Activated CD4-positive, alpha-beta T cell treated with anti-CD3 and anti-CD28 coated beads for 36 hours (primary cell): ENCODE measurements at regions not wholly inside any gene's neighbourhood (a gene's known extent, or its start where the extent isn't known, plus 50 kb on each side); places are given as distances from the start of the nearest gene placed in this dataset.

Source experiments
- ATAC-seq: fragments of 200-7000 bp; cut with Tn5 transposase; one replicate; pipeline ENCODE4 v1.10.0; 2021; ENCODE audit warnings: mild to moderate bottlenecking, moderate library complexity
- CTCF ChIA-PET: fragments of 350-600 bp; sonication (Branson Sonifier 250); formaldehyde crosslinking; loops from one replicate; lab custom pipeline; 2021; ENCODE audit warnings: antibody characterized with exemption; lab: Charles Lee
- POLR2A ChIA-PET: fragments of 350-600 bp; sonication (Branson Sonifier 250); formaldehyde crosslinking; loops from one replicate; lab custom pipeline; 2021; ENCODE audit warnings: antibody characterized with exemption, inconsistent platforms; lab: Charles Lee
- DNase-seq: peaks from one replicate; pipeline ENCODE4 v3.0.0-alpha.2; 2020
- H3K27ac Mint-ChIP-seq: one replicate; pipeline ENCODE4 v1.8.0; 2021; ENCODE audit warnings: mixed read lengths
- H3K27me3 Mint-ChIP-seq: one replicate; pipeline ENCODE4 v1.8.0; 2021; ENCODE audit warnings: mixed read lengths
- H3K36me3 Mint-ChIP-seq: one replicate; pipeline ENCODE4 v1.8.0; 2021; ENCODE audit warnings: low read depth, mixed read lengths
- H3K4me1 Mint-ChIP-seq: one replicate; pipeline ENCODE4 v1.8.0; 2021; ENCODE audit warnings: mixed read lengths
- H3K4me3 Mint-ChIP-seq: one replicate; pipeline ENCODE4 v1.8.0; 2021; ENCODE audit warnings: mild to moderate bottlenecking, moderate library complexity, mixed read lengths
- H3K9me3 Mint-ChIP-seq: one replicate; pipeline ENCODE4 v1.8.0; 2021; ENCODE audit warnings: low read depth, mixed read lengths
- intact Hi-C, 2 experiments: fragments of 100-400 bp; cut with DNase I in 1 of 2; cut with micrococcal nuclease in 1 of 2; formaldehyde crosslinking; loops; one replicate each; pipeline versions ENCODE4 v1.14.2 to v1.15.1; 2022 to 2024; cut with DNase I, micrococcal nuclease

GRCh38 chr12:17214929-17215328 is 609.0 kb upstream of the LMO3 start:
- Mint-ChIP-seq H3K27ac (no peak overlapping the region), H3K4me3 (no peak overlapping the region), H3K9me3 (peaks cover 6% of the 10 kb centered on the region), H3K4me1 (no peaks in the 10 kb centered on the region), H3K36me3 (no peaks in the 10 kb centered on the region), H3K27me3 (no peaks in the 10 kb centered on the region)
- DNase-seq (no peak), ATAC-seq (no peak)
- POLR2A ChIA-PET: no interaction called here
- CTCF ChIA-PET: no interaction called here
- intact Hi-C loops: no loop called here

GRCh38 chr12:17206553-17206952 is 600.6 kb upstream of the LMO3 start:
- intact Hi-C loops: no loop called here
- ChIA-PET POLR2A (interaction anchor here (0.6 kb wide), 1 partner anchor 724 kb away, joined by 4 read pairs; no protein-coding TSS in a partner anchor), CTCF (no interaction called here)
- no peak for ATAC-seq
- Mint-ChIP-seq H3K27me3 (no peaks in the 10 kb centered on the region), H3K9me3 (peaks cover 6% of the 10 kb centered on the region), H3K27ac (no peak overlapping the region), H3K4me3 (no peak overlapping the region), H3K4me1 (no peaks in the 10 kb centered on the region), H3K36me3 (no peaks in the 10 kb centered on the region)
- no peak for DNase-seq

GRCh38 chr12:17204289-17205054 is 598.5 kb upstream of the LMO3 start:
- DNase-seq: no peak
- no peak for ATAC-seq
- ChIA-PET CTCF (no interaction called here), POLR2A (no interaction called here)
- H3K36me3 Mint-ChIP-seq: no peaks in the 10 kb centered on the region
- no peak overlapping the region for H3K27ac Mint-ChIP-seq
- no peaks in the 10 kb centered on the region for H3K4me1 Mint-ChIP-seq
- H3K4me3 Mint-ChIP-seq: no peak overlapping the region
- H3K27me3 Mint-ChIP-seq: no peaks in the 10 kb centered on the region
- intact Hi-C loops: no loop called here
- H3K9me3 Mint-ChIP-seq: peaks cover 4% of the 10 kb centered on the region

- intact Hi-C loops: no loop called here
- peaks cover 6% of the 10 kb centered on the region for H3K9me3 Mint-ChIP-seq
- no peaks in the 10 kb centered on the region for H3K4me1 Mint-ChIP-seq
Measured at GRCh38 chr12:17203497-17203896, 597.5 kb upstream of the LMO3 start.

GRCh38 chr12:17197971-17198370 is 592.0 kb upstream of the LMO3 start:
- Mint-ChIP-seq H3K36me3 (no peaks in the 10 kb centered on the region), H3K27me3 (no peaks in the 10 kb centered on the region), H3K4me3 (no peak overlapping the region), H3K4me1 (no peaks in the 10 kb centered on the region), H3K27ac (no peak overlapping the region), H3K9me3 (peaks cover 13% of the 10 kb centered on the region)
- ATAC-seq: no peak
- ChIA-PET CTCF (no interaction called here), POLR2A (no interaction called here)
- DNase-seq: no peak
- intact Hi-C loops: no loop called here

More at GRCh38 chr12:17203497-17203896, 597.5 kb upstream of the LMO3 start:
- ChIA-PET POLR2A (no interaction called here), CTCF (no interaction called here)
- ATAC-seq: no peak
- H3K27me3 Mint-ChIP-seq: no peaks in the 10 kb centered on the region
- H3K4me3 Mint-ChIP-seq: no peak overlapping the region
- H3K27ac Mint-ChIP-seq: no peak overlapping the region
- DNase-seq: no peak
- no peaks in the 10 kb centered on the region for H3K36me3 Mint-ChIP-seq

GRCh38 chr12:17192721-17193120 is 586.8 kb upstream of the LMO3 start:
- ChIA-PET POLR2A (no interaction called here), CTCF (no interaction called here)
- ATAC-seq (no peak), DNase-seq (no peak)
- Mint-ChIP-seq H3K36me3 (no peaks in the 10 kb centered on the region), H3K27me3 (no peaks in the 10 kb centered on the region), H3K4me1 (no peaks in the 10 kb centered on the region), H3K27ac (no peak overlapping the region), H3K4me3 (no peak overlapping the region), H3K9me3 (peaks cover 14% of the 10 kb centered on the region)
- intact Hi-C loops: no loop called here

- ChIA-PET POLR2A (no interaction called here), CTCF (no interaction called here)
- H3K9me3 Mint-ChIP-seq: peaks cover 8% of the 10 kb centered on the region
- H3K4me3 Mint-ChIP-seq: no peak overlapping the region
- H3K27me3 Mint-ChIP-seq: no peaks in the 10 kb centered on the region
- H3K36me3 Mint-ChIP-seq: no peaks in the 10 kb centered on the region
- DNase-seq (no peak), ATAC-seq (no peak)
- no peak overlapping the region for H3K27ac Mint-ChIP-seq
- intact Hi-C loops: no loop called here
- no peaks in the 10 kb centered on the region for H3K4me1 Mint-ChIP-seq
Measured at GRCh38 chr12:17169726-17170471, 563.9 kb upstream of the LMO3 start.

- no peak for ATAC-seq
- H3K4me3 Mint-ChIP-seq: no peak overlapping the region
- H3K27ac Mint-ChIP-seq: no peak overlapping the region
- no peak for DNase-seq
- CTCF ChIA-PET: no interaction called here
- H3K36me3 Mint-ChIP-seq: no peaks in the 10 kb centered on the region
- intact Hi-C loops: no loop called here
- H3K27me3 Mint-ChIP-seq: no peaks in the 10 kb centered on the region
- no peaks in the 10 kb centered on the region for H3K4me1 Mint-ChIP-seq
- POLR2A ChIA-PET: no interaction called here
- peaks cover 12% of the 10 kb centered on the region for H3K9me3 Mint-ChIP-seq
Measured at GRCh38 chr12:17159506-17160300, 553.7 kb upstream of the LMO3 start.

GRCh38 chr12:17158201-17158600 is 552.2 kb upstream of the LMO3 start:
- DNase-seq (no peak), ATAC-seq (no peak)
- intact Hi-C loops: no loop called here
- Mint-ChIP-seq H3K9me3 (peaks cover 19% of the 10 kb centered on the region), H3K27me3 (no peaks in the 10 kb centered on the region), H3K36me3 (no peaks in the 10 kb centered on the region), H3K4me1 (no peaks in the 10 kb centered on the region), H3K27ac (no peak overlapping the region), H3K4me3 (no peak overlapping the region)
- ChIA-PET POLR2A (no interaction called here), CTCF (no interaction called here)

GRCh38 chr12:17151917-17152316 is 546.0 kb upstream of the LMO3 start:
- Mint-ChIP-seq H3K27me3 (no peaks in the 10 kb centered on the region), H3K36me3 (no peaks in the 10 kb centered on the region), H3K4me1 (no peaks in the 10 kb centered on the region), H3K4me3 (no peak overlapping the region), H3K27ac (no peak overlapping the region), H3K9me3 (peaks cover 25% of the 10 kb centered on the region)
- CTCF ChIA-PET: no interaction called here
- POLR2A ChIA-PET: no interaction called here
- intact Hi-C loops: no loop called here
- DNase-seq (no peak), ATAC-seq (no peak)

GRCh38 chr12:17148706-17149105 is 542.7 kb upstream of the LMO3 start:
- no peaks in the 10 kb centered on the region for H3K4me1 Mint-ChIP-seq
- H3K9me3 Mint-ChIP-seq: peaks cover 19% of the 10 kb centered on the region
- ChIA-PET CTCF (no interaction called here), POLR2A (no interaction called here)
- no peak overlapping the region for H3K4me3 Mint-ChIP-seq
- ATAC-seq (no peak), DNase-seq (no peak)
- H3K27ac Mint-ChIP-seq: no peak overlapping the region
- intact Hi-C loops: no loop called here
- no peaks in the 10 kb centered on the region for H3K36me3 Mint-ChIP-seq
- H3K27me3 Mint-ChIP-seq: no peaks in the 10 kb centered on the region
